ENCODE measurements at regions not wholly inside any gene's neighbourhood (a gene's known extent, or its start where the extent isn't known, plus 50 kb on each side); places are given as distances from the start of the nearest gene placed in this dataset.

DNA sequence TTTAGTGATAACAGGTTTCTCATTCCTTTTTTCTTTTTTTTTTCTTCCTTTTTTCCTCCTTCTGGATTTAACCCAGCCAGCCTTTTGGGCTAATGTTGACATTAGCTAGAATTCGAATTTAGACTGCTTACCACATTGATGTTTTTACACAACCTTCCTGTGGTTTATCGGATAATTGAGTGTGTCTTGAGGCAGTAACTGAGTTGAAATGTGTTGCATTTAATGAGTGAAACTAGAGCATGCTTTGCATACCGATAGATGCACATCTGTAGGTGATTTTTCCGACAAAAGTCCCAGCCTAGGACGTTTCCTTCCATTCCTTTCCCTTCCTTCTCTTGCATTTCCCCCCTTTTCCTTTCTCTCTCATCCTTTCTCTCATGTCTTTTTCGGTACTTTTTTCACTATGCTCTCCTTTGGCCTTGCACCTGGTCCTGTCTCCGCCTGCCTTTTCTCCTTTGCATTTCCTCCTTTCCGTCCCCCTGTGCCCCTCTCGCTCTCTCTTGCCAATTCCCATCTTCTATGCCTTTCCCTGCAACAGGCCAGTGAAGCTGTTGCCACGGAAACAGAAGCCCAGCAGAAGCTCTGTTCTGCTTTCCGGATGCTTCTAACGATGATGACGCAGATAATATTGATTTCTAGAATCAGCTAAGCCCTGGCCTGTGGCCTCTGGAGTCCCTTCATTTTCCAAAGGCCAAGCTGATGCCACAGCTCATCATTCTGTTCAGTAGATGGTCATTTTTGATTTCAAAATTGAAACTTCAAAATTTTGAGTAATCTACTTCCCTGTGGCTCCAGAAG, 76.1 kb downstream of the SLC25A47 start:
- no peak for DNase-seq

DNA sequence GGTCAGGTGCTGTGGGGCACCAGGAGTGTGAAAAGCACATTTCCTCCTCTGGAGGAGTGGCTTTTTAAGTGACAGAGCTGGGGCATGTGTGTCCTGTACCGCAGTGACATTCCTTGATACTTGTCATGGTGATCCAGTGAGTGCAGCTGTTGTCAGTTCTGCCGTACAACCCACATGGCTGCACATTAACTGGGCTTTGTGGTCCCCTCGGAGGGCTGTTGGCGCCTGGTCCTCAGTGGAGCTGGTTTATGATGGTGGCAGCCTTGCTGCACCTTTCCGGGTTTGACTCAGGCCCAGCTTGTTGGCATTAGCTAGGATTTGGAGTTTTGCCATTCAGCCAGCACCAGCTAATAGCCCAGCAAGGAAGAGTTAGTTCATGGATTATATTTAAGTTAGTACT, 77.0 kb downstream of the SLC25A47 start:
- DNase-seq, result no peak

DNA sequence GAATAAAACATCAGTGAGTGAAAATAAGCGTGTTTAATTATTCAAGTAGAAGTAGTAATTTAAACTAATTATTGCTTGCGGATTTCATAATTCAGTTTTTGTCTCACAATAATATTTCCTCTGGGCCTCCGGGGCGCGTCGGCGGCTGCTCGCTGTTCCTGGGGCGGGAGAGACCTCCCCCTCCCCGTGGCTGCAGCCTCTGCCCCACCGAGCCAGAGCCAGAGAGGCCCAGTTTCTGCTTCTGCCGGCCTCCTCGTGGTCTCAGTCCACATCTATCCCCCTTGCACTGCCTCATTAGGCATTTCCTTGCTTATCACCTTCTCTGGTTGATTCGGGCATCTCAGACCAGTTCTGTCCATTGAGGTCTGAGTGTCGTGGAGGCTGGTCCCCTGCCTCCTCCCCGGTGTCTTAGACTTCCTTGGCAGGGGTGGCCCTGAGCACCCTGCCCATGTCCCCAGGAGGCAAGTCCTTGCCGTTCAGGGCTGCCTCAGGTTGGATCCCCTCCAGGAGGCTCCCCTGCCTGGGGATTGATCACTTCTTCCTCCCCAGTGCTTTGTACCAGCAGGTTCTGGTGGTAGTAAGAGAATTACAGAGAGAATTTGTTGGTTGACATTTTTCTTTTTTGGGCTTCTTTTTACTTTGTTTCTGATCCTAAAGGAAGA, 78.0 kb downstream of the SLC25A47 start:
- no peak for DNase-seq

DNA sequence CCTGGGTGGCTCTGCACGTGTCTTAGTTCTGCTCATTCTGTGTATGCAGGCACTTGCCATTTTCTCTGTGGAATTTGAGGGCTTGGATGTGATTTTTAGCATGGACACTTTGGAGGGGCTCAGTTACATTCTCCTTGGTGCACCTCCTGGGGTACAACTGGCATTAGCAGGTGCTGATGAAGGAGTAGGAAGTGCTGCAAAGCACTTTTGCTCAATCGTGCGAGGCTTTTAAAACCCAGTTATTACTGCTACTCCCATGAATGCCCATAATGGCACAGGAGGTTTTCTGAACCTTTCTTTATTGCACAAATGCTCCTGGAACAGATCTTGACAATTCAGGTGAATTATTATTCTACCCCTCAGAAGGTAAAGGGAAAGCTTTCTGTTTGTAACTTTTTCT, 78.7 kb downstream of the SLC25A47 start:
- no peak for DNase-seq

DNA sequence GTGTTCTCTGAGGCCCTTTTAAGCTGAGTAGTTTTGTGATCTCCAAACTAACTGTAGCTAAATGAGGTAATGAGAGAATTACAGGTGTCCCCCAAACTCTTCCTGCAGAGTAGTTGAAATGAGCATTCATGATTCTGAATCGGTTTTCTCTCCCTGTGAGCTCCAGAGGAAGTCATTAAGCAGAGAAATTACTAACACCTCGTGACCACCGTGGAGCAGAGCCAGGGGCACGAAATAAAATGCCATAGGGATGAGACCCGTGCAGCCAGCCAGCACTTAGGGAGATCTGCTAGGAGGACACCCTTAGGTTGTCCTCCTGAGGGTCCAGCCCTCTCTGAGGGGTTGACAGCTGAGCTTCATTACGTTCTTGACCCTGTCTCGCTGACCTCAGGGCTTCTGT, 79.5 kb downstream of the SLC25A47 start:
- DNase-seq, result no peak

DNA sequence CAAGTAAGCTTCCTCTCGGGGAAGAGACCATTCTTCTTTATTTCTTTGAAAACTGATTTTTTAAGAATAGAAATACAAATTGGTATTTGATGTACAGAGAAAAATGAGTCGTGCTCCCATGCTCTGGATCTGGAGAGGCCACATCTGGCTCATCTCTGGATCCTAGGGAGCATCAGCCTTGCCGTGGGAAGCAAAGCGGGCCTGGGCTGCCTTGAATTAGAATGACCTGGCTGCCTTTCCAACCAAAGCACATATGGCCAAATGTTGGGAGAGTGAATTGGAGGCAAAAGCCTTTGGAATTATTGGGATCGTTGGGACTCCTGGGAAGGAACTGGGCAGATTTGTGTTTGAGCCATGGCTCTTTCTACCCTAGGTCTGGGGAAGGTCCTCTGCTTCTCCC, 80.0 kb downstream of the SLC25A47 start:
- DNase-seq, result no peak

DNA sequence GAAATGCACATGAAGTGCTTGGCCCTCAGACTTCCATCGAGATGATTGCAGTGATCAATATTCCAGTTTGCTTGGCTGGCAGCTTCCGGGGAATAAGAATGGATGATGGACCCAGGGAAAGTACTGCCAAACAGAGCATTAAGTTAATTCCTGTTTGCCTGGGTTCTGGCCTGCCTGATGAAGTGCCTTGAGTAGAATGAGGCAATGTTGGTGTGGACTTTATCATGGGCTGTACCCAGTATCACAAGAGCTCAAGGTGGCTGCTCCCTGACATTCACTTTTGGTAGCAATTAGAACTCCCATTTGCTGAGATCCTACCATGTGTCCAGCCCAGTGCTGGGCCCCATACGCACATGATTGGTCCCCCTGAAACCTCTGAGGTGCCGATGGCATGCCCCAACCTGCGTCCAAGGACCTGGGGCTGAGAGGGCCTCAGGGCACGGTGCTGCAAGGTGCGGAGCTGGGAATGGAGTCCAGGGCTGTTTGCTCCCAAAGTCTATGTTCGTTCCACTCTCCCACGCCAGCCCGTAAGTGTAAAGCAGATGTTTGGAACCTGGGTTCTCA, 80.7 kb downstream of the SLC25A47 start:
- DNase-seq, result no peak

DNA sequence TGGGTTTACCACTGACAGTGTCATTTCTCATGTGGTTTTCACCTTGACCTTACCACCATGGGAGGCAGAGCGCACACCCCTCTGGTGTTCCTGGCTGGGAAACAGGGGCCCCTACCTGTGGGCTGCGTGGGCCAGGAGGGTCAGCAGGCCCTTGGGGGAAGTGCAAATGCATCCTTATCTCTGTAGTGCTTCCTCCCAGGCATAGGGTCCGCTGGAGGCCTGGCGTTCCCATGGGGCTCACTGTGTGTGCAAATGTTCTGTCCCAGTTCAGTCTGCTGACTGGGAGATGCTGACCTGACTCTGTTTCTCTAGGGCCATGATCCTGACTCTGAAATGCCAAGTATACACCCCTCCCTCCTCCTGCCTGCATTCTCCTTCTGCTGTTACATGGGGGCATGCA, 81.3 kb downstream of the SLC25A47 start:
- no peak for DNase-seq

DNA sequence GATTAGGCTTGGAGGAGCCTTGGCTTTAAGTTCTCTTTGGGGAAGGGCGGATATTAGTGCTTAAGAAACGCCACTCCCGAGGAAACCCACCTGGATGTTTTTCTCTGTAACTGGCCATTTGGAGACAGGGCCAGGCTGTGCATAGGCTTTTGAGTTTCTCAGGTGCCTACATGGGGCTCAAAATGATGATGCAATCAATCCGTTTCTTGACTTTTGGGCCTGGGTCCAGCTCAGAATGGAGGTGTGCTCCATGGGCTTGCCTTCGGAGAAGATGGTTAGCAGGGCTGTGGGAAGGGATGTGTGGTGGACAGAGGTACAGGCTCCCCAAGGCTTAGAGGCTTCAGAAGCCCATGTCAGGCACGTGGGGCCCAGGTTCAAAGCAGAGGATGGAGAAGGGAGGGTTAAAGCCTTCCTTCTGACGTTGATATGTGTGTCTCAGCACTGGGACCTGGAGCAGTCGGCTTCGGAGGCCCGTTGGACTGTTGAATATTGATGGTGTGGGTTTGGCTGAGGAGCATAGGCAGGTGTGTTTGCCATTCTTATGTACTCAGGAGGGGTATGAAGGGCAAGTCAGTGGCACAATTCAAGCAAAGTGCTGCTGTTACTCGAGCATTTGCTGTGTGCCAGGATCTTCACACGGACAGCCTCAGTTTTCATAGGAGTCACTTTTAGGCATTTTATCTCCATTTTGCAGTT, 82.8 kb downstream of the SLC25A47 start:
- no peak for DNase-seq

DNA sequence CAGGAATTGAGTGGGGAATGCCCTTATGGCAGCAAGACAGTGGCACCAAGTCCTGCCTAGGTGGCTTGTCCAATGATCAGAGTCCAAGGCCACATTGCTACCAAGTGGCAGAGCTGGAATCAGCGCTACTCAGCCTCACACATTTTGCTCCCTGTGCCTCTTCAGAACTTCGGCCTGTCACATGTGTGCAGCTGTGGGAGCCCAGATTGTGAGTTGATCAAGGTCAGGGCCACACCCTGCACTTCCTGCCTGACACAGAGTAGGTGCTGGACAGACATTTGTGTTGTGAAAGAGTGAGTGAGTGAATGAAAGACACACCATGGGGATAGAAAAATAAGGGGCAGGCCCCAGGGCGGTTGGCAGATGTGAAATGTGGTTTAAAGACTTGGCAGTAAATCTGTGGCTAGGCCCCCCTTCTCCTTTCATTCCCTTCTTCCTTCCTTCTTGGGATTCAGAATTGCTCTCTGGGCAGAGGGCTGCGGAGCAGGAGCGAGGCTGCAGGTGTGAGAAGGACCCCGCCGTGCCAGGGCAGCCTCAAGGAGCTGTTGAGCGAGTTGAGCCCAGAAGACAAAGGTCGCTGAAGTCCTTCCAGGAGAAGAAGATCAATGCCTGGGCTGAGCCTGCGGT, 83.5 kb downstream of the SLC25A47 start:
- DNase-seq, result no peak

DNA sequence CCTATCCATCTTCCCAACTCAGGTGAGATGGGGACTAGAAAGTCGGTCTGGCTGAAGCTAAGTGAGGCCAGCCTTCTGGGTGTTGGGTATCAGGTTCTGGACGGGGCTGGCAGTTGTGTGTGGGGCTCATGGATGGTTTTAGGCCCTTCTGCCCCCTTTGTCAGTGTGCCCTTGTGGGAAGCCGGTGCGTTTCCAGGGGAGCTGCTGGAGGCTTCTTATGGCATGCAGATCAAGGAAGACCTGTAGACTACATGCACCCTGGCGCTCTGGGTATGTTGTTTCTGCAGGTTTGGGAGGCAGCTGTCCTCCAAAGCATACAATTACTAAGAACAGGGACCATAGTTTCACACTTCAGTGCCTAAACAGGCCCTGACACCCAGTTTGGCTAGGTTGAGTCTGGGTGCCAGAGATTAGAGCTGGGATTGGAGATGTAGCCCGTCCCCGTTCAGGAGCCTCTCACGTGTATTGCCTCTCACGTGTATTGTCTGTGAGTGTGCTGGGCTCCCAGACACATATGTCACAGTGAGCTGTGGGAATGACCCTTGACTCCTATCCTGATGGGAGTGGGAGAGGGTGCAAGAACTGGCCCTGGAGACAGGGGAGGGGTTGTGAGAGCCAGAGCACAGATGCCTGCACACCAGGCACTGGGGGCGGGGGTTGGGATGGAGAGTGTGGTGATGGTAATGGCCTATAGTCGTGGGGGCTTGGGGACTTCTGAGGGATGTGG, 84.4 kb downstream of the SLC25A47 start:
- DNase-seq, result no peak

DNA sequence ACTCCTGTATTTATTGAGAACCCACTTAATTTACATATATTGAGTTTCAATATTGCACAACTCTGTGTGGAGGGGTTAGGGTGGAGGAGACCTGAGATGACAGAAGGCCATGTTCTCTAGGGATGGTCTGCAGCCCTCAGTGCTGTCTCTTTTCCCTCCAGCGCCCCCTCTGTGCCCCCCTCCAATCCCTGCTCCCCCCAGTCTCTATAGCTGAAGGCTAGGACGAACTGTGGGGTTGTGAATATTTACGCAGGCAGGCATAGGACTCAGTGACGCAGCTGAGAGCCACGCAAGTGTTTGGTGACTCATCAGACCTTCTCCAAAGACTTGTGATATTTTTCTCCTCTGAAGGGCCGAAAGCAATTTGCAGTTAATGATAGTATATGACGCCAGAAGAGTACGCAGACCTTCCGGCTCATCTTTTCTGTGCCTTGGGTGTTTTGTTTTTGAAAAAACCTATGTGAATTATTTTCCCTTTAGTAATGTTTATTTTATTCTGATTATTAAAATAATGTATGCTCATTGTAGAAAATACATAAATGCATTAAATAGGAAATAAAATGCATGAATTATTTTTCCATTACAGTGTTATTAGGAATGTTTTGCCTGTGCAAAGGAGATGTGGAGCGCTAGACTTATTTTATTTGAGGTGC, 85.3 kb downstream of the SLC25A47 start:
- no peak for DNase-seq

DNA sequence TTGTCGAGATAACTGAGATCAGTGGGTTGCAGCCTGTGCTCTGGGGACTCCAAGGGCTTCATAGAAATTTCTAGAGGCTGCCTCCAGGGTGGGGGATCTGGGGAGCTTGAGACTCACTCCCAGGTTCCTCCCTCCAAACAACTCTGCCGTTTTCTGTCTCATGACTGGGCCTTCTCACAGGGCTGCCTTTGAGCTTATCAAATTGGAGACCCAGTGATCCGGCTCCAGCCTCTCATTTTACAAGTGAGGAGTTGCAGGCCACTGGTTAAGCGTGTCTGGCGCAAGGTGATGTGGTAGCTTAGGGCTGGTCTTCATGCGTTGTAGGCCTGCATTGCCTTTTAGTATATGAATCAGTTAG, 85.8 kb downstream of the SLC25A47 start:
- DNase-seq, result no peak

DNA sequence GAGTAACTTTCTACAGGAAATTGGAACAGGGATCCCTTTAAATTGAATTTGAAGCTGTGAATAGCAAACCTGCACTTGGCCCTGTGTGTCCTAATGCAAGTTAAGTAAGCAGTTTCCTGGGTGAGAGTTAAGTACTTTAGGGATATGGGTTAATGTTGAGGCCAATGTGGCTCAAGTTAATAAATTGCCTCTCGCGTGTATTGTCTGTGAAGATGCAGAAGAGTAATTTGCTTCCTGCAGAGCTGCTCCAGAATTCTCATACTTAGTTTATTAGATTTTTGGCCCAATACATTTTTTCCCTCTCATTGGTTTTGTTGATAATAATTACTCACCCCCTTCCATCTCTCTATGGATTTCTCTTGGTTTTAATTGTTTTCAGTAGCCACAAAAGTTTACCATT, 86.5 kb downstream of the SLC25A47 start:
- no peak for DNase-seq

DNA sequence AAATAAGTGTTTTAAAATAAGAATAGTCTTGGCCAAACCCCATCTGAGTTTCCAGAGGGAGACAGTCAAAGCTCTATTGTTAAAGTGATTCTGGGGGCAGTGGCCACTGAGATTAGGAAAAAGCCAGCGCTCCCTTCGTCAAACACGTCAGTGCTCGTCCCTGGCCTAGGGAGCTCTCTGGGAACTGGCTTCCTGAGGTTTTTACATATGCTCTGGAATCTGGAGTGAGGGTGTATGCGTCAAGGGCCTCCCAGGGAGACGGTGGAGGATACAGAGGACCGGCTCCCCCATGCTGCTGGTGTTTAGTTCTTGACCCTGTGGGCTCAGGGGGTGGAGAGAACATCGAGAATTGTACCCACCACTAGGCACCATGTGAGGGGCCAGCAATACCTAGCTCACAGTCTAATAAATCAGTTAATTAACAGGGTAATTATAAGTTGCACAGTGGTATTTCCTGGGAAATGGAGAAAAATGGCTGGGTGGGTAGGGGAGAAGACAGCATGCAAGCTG, 87.0 kb downstream of the SLC25A47 start:
- no peak for DNase-seq

DNA sequence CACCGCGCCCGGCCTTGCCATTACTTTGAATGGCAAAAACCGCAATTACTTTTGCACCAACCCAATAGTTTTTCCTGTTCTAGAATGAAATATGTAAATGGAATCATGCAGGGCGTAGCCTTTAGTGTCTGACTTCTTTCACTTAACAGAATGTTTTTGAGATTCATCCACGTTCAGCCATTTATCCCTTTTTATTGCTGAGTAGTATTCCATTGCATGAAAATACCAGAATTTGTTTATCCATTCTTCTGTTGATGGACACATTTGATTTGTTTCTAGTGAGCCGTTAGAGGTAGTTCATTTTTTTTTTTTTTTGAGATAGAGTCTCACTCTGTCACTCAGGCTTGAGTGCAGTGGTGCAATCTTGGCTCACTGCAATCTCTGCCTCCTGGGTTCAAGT, 90.6 kb downstream of the SLC25A47 start:
- DNase-seq, result no peak

DNA sequence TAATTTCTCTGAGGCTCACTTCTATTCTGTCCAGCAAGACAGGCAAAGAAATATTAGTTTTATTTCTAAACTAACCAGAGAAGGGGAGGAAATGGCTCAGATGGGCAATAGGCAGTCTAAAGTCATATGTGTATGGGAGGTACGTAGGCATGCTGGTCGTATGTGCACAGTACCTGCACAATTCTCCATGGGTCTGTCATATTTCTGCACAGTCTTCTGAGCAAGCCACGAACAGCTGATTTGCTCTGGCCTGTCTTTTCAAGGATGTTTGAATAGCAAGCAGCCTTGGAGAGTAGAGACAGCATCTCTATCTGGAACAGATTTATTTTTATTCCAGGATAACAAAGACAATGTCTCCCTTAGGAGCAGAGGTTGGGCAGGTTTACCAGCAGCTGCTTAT, 92.1 kb downstream of the SLC25A47 start:
- no peak for DNase-seq

DNA sequence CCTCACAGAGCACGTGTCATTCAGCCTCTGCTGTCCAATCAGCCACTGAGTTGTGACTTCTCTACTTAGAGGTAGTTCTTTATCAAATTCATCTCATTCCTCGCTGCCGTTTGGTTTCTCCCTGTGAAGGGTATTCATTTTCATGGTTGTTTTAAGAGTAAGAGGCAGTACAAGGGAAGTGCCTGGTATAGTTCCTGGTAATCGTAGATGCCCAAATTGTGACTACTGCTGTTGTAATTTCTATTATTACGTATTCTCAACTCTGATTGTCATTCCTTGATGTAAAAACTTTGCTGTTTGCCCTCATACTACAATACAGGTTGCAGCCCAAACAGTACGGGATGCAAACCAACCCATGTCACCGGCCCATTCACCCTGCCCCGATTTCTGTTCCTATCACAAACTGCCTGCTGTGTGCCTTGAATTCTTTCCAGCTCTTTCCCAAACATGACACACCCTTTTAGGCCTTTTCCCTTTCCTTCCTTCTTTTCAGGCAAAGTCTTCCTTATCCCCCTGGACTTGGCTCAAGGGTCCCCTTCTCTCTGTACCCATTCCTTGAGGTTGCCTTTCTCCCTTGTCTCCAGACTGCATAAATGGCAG, 93.0 kb downstream of the SLC25A47 start:
- no peak for DNase-seq

DNA sequence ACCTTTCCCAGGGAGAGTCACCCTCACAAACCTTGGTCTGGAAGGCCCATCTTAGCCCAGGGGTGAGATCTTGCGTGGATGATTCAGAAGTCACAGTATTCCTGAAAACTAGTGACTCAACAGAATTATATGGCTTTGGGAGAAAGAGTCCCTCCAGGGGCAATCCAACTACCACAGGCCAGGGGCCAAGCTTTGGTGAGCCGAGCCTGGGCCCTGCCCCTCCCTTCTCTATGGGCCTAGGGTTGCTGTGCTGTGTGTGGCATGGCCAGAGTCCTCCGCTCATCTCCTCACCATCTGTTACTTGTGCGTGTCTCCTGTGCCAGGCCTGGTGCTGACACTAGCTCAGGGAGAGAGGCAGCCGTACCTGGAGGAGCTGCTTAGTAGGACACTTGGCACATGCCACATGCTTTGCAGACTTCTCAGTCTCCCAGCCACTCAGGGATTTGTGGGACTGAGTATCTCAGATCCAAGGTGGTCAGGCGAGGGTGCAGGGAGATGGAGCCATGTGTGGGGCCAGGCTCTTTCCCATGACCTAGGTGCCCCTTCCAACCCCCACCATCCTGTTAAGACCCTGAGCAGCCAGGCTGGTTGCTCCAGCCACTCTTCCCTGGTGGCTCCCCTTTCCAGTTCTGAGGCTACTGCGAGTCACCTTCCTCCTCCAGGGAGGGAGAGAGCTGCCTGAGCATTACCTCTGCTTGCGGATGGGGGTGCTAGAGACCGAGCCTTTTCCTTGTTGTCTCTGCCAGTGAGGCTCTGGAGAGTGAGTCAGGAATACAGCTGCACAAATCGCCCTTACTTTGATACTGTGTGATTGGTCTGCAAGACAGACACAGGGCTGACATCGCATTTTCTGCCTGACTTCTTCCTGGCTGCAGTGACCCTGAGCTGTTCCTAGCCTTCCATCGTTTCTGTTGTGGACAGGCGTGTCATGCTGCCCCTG, 94.1 kb downstream of the SLC25A47 start:
- peak; percentile 43 for DNase-seq

DNA sequence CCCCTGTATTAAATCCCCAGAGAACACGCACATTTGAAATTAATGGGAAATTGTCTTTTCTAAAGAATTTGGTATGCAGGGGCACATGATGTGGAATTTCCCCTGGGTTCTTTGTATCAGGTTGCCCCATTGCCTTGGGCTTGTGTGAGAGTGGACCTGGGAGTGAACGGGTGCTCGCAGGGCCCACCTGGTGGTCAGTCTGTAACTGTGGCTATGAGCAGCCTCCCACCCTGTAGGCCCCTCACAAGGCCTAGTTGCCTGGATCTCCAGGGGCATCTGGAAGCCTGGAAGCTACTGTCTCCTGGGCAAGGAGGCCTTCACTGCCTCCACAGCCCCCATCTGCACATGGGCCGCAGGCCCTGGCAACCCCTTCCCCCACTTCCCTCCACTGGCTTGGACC, 96.7 kb downstream of the SLC25A47 start:
- no peak for DNase-seq
